Aorta (tissue), 5 donors: ENCODE measurements at regions not wholly inside any gene's neighbourhood (a gene's known extent, or its start where the extent isn't known, plus 50 kb on each side); places are given as distances from the start of the nearest gene placed in this dataset.

Experiments
- ATAC-seq: fragments of 200-7000 bp; cut with Tn5 transposase; one replicate; pipeline ENCODE4 v1.9.1; 2022; ENCODE audit warnings: moderate library complexity; ENCODE audit not compliant: low FRiP score
- DNase-seq, 2 donors: peaks; one replicate each; pipeline ENCODE4 v3.0.0-alpha.2; 2020
- H3K27ac ChIP-seq, 2 donors: one replicate each; pipeline ENCODE4 v1.5.1; 2013; ENCODE audit warnings: low read length in 2 of 2, mild to moderate bottlenecking in 2 of 2, moderate library complexity in 2 of 2, control low read depth in 1 of 2, inconsistent platforms in 1 of 2, low read depth in 1 of 2
- H3K27me3 ChIP-seq, 2 donors: one replicate each; pipeline ENCODE4 v1.6.1; 2013; ENCODE audit warnings: control low read depth in 1 of 2, low read length in 1 of 2, mild to moderate bottlenecking in 1 of 2, moderate library complexity in 1 of 2; ENCODE audit not compliant: insufficient read depth in 2 of 2, control insufficient read depth in 1 of 2
- H3K36me3 ChIP-seq, 2 donors: one replicate each; pipeline ENCODE4 v1.6.1; 2013; ENCODE audit warnings: control low read depth in 1 of 2, low read length in 1 of 2, mild to moderate bottlenecking in 1 of 2; ENCODE audit not compliant: insufficient read depth in 2 of 2, control insufficient read depth in 1 of 2
- H3K4me1 ChIP-seq, 2 donors: one replicate each; pipeline ENCODE4 v1.6.1; 2013; ENCODE audit warnings: low read length in 2 of 2, control low read depth in 1 of 2, mild to moderate bottlenecking in 1 of 2, moderate library complexity in 1 of 2; ENCODE audit not compliant: insufficient read depth in 2 of 2, control insufficient read depth in 1 of 2
- H3K4me3 ChIP-seq, 2 donors: one replicate each; pipeline ENCODE4 v1.5.1; 2013; ENCODE audit warnings: low read length in 2 of 2, control low read depth in 1 of 2, mild to moderate bottlenecking in 1 of 2
- H3K9me3 ChIP-seq: one replicate; pipeline ENCODE4 v1.6.1; 2013; ENCODE audit warnings: mild to moderate bottlenecking, low read length; ENCODE audit not compliant: control insufficient read depth
- WGBS, 2 donors: extraction: QIAGEN DNeasy Blood & Tissue Kit; methylation state at CpG; one replicate each; pipeline ENCODE4 v1.1.7; 2013; 5-methylcytosine and 5-hydroxymethylcytosine counted together
- intact Hi-C, 2 donors: fragments of 100-400 bp; cut with DNase I; formaldehyde crosslinking; loops; one replicate each; pipeline versions ENCODE4 v1.14.2 to v1.15.0; 2022
- donor health status: healthy with polysubstance abuse.
- donor health status: Bipolar disorder and iron deficiency.
- donor health status: DM: no; HTN: no; CAD: no.
- donor health status: DM: no; HTN: no; CAD: no.
- donor health status: DM: yes; HTN: yes; CAD: no.

DNA sequence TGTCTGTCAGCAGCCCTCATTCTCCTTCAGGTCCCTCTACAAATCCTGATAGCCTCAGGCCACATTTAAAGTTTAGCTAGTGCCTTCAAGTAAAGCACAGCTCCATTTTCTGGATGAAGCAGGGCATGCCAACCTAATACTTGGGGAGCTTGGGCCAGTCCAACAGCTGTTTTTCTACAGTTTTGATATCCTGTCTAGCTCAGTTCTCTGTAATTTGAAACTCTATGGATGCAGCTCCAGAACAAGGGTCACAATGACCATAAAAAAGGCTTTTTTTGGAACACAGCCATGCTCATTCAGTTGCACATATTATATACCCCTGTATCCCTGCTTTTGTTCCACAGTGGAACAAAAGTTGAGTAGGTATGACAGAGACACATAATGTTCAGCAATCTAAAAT is 373.5 kb downstream of the SUCLG1 start:
- Histone ChIP-seq H3K4me1 (no peaks in the 10 kb centered on the region), H3K27me3 (no peaks in the 10 kb centered on the region), H3K9me3 (no peaks in the 10 kb centered on the region), H3K36me3 (no peaks in the 10 kb centered on the region), H3K4me3 (no peak overlapping the region), H3K27ac (no peak overlapping the region)
- ATAC-seq (no peak), DNase-seq (no peak)
- intact Hi-C loops = no loop called here

DNA sequence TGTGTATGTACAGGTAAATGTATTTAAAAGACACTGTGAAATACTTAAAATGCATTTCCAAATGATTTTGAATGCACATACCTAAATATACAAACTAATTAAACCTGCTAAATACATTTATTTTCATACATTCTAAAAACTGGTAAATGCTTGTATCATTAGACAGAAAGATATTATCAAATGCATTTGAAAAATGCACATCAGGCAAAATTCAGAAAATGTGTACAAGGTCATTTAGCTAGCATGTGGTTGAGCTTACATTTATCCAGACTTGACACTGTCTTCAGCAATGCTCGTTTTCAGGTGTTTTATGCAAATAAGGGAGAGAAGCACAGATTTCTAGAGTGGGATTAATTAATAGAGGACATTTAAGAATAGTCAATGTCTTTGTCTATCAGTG is 374.2 kb downstream of the SUCLG1 start:
- no peak overlapping the region for H3K27ac ChIP-seq
- DNase-seq (no peak), ATAC-seq (no peak)
- no peaks in the 10 kb centered on the region for H3K36me3 ChIP-seq
- no peaks in the 10 kb centered on the region for H3K27me3 ChIP-seq
- intact Hi-C loops = no loop called here
- no peaks in the 10 kb centered on the region for H3K4me1 ChIP-seq
- 39 to 44% methylated on average over 1 of the region's 1 CpG for WGBS, 2 donors
- no peaks in the 10 kb centered on the region for H3K9me3 ChIP-seq
- H3K4me3 ChIP-seq = no peak overlapping the region

DNA sequence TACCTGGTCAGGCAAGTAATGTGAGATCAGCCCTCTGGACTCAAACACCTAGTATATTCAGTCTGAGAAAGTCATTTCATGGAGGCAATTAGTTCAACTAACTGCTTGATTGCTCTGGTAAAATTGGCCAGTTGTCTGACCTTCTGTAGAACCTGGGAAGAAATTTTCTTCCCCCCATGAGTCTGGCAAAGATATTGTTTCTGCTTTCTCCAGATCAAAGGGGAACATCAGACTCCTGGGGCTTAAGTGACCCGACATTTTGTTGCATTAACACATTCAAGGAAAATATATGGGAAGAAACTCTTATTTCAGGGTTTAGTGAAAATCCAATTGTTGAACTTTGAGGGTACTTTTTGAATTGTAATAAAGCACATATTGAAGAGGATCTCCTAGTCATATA is 375.1 kb downstream of the SUCLG1 start:
- Histone ChIP-seq H3K9me3 (no peaks in the 10 kb centered on the region), H3K27me3 (no peaks in the 10 kb centered on the region), H3K4me1 (no peaks in the 10 kb centered on the region), H3K36me3 (no peaks in the 10 kb centered on the region), H3K27ac (no peak overlapping the region), H3K4me3 (no peak overlapping the region)
- DNase-seq = no peak
- WGBS, 2 donors = 26 to 38% methylated on average over 1 of the region's 1 CpG
- intact Hi-C loops = no loop called here
- ATAC-seq = no peak

DNA sequence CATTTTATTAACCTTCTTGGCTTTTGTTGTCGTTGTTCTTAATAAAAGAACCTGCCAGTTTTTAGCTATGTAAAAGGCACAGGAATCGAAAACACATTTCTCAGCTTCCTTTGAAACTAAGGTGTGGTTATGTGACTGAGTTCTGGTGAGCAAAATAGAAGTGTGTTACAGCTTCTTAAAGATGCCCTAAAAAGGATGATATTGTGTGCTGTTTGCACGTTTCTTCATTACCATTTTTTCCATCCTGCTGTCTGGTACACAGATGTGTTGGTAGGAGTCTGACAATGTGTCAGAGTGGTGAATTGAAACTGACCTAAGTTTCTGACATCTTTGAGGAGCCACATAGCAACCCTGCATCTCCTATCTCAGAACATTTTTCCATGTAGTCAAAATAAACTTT is 380.6 kb downstream of the SUCLG1 start:
- ATAC-seq (no peak), DNase-seq (no peak)
- Histone ChIP-seq H3K27me3 (no peaks in the 10 kb centered on the region), H3K36me3 (no peaks in the 10 kb centered on the region), H3K4me1 (no peaks in the 10 kb centered on the region), H3K9me3 (no peaks in the 10 kb centered on the region), H3K4me3 (no peak overlapping the region), H3K27ac (no peak overlapping the region)
- intact Hi-C loops = no loop called here
- WGBS, 2 donors = 63% methylated on average over 3 of the region's 3 CpGs

DNA sequence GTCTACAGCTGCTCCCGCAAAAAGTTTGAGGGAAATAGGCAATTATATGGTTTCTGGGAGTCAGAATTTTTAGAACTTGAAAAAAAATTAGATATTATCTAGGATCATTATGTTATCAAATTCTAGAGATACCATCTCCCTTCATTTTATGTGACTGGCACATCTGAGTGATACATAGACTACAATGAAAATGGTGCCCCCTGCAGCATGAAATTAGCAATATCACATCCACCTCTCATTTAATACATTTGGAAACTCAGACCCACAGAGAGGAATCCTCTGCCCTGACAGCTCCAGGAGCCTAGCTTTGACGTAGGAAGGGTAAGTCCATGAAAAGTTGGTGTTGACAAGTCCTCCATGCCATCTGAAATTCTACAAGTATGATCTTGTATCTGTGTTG is 381.6 kb downstream of the SUCLG1 start:
- DNase-seq (no peak), ATAC-seq (no peak)
- Histone ChIP-seq H3K27ac (no peak overlapping the region), H3K4me3 (no peak overlapping the region), H3K4me1 (no peaks in the 10 kb centered on the region), H3K9me3 (no peaks in the 10 kb centered on the region), H3K36me3 (no peaks in the 10 kb centered on the region), H3K27me3 (no peaks in the 10 kb centered on the region)
- intact Hi-C loops = no loop called here
- WGBS, 2 donors = 49 to 55% methylated on average over 2 of the region's 2 CpGs

DNA sequence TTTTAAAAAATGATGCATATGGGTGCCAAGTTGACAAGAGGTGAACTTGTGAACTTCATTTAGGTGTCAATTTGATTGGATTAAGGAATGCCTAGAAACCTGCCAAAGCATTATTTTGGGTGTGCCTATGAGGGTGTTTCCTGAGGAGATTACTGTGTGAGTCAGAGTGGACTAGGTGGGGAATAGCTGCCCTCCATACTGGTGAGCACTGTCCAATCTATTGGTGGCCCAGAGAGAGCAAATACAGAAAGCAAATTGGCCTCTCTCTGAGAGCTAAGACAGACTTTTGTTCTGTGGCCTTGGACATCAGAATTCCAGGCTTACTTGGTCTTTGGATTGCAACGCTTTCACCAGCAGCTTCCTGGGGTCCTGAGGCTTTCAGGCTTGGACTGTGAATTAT is 388.0 kb downstream of the SUCLG1 start:
- Histone ChIP-seq H3K27ac (no peak overlapping the region), H3K9me3 (no peaks in the 10 kb centered on the region), H3K27me3 (no peaks in the 10 kb centered on the region), H3K36me3 (no peaks in the 10 kb centered on the region), H3K4me1 (no peaks in the 10 kb centered on the region), H3K4me3 (no peak overlapping the region)
- intact Hi-C loops = no loop called here
- ATAC-seq = no peak
- no peak for DNase-seq
- WGBS, 2 donors = 87 to 88% methylated on average over 1 of the region's 1 CpG

DNA sequence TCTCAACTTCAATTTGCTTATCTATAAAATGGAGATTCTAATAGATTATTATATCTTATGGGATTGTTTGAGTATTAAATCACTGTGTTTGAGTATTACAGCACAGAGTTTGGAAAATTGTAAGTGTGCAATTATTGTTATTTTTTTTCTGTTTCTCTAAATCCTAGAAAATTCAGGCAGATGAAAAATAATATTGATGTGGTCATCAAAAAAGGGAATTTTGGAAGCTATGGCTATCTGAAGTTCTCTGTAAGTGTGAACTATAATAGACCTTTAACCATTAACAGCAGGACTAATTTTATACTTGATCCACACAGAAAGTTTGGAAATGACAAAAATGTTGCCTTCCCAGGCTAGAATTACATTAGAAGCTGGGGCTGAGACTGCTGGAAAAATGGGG is 393.2 kb downstream of the SUCLG1 start:
- H3K27me3 ChIP-seq = no peaks in the 10 kb centered on the region
- intact Hi-C loops = no loop called here
- DNase-seq = no peak

DNA sequence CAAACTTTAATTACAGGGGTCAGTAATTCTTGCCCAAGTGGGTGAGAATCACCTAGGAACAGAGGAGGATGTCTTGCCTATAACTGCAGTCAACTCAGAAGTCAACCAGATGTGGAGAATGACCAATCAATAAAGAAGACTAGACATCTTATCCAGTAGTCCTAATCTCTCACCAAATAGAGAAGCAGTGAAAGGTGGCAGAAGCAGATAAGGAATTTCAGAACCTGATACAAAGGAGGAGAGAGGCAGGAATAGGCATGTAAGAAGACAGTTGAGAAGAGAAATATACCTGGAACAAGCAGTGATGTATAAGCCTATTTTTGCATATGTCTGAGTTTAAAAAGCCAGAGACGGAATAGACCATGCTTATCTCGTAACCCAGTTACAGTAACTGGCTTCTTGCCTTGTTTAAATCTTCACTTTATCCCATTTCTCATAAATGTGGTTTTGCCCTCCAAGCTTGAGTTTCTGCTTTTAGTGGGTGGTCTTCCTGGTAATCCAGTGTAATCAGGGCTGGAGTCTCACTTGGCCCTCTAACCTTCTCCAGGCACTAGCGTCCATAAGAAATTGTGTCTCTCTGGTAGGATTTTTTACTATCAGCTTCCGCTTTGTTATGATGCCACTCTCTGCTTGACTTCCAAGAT is 401.0 kb downstream of the SUCLG1 start:
- Histone ChIP-seq H3K27me3 (no peaks in the 10 kb centered on the region), H3K9me3 (no peaks in the 10 kb centered on the region), H3K27ac (no peak overlapping the region), H3K36me3 (no peaks in the 10 kb centered on the region), H3K4me3 (no peak overlapping the region), H3K4me1 (no peaks in the 10 kb centered on the region)
- ATAC-seq (no peak), DNase-seq (no peak)
- 69% methylated on average over 4 of the region's 4 CpGs for WGBS, 2 donors
- intact Hi-C loops = loop anchor here in 1 of 2 donors (10.0 kb wide), 1 partner anchor 887 kb away; no protein-coding TSS in a partner anchor

More for the DNA sequence above, 393.2 kb downstream of the SUCLG1 start:
- Histone ChIP-seq H3K36me3 (no peaks in the 10 kb centered on the region), H3K9me3 (no peaks in the 10 kb centered on the region), H3K4me1 (no peaks in the 10 kb centered on the region), H3K4me3 (no peak overlapping the region), H3K27ac (no peak overlapping the region)
- ATAC-seq = no peak

DNA sequence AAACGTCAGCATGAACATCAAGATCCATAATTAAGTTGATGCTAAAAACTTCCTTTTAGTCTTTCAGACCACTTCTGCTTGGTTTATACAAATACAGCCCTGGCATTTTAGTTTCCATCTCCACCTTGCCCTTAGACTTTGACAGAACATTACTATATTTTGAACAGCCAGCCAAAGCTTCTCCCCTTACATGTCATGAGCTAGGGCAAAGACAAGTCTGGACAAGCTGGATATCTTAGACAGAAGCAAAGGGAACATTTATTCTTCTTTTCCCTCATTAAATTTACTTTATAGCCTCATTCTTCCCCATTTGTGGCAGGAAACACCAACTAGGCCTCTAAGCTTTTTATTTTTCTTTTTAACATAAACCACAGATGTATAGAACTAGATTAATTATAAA is 403.3 kb downstream of the SUCLG1 start:
- no peaks in the 10 kb centered on the region for H3K4me1 ChIP-seq
- DNase-seq (no peak), ATAC-seq (no peak)
- no peaks in the 10 kb centered on the region for H3K9me3 ChIP-seq
- WGBS, 2 donors = 54 to 62% methylated on average over 1 of the region's 1 CpG
- intact Hi-C loops = loop anchor here in 1 of 2 donors (10.0 kb wide), 1 partner anchor 889 kb away; no protein-coding TSS in a partner anchor
- no peaks in the 10 kb centered on the region for H3K36me3 ChIP-seq
- H3K27ac ChIP-seq = no peak overlapping the region
- no peaks in the 10 kb centered on the region for H3K27me3 ChIP-seq
- no peak overlapping the region for H3K4me3 ChIP-seq
